ENCODE measurements at regions not wholly inside any gene's neighbourhood (a gene's known extent, or its start where the extent isn't known, plus 50 kb on each side); places are given as distances from the start of the nearest gene placed in this dataset.

- Histone ChIP-seq H3K4me3 (ENCODE audit: insufficient read depth, low read depth, low read length, poor library complexity, severe bottlenecking) (no peak overlapping the region), H3K36me3 (ENCODE audit: control insufficient read depth, insufficient read depth, low read length) (no peaks in the 10 kb centered on the region), H3K9me3 (ENCODE audit: control insufficient read depth, low read length) (peaks cover 3% of the 10 kb centered on the region), H3K27me3 (replicated peaks; ENCODE audit: control insufficient read depth, insufficient read depth, low read length, poor library complexity, severe bottlenecking) (no peaks in the 10 kb centered on the region), H3K27ac (ENCODE audit: insufficient read depth, low read length, poor library complexity, severe bottlenecking) (no peak overlapping the region), H3K4me1 (ENCODE audit: control insufficient read depth, insufficient read depth, low read length, poor library complexity, severe bottlenecking) (no peaks in the 10 kb centered on the region)
- no peak for DNase-seq
These were observed 870.0 kb upstream of the CHAC2 start for GRCh38 chr2:52897511-52898044.

- Histone ChIP-seq H3K27me3 (replicated peaks; ENCODE audit: control insufficient read depth, insufficient read depth, low read length, poor library complexity, severe bottlenecking) (no peaks in the 10 kb centered on the region), H3K27ac (ENCODE audit: insufficient read depth, low read length, poor library complexity, severe bottlenecking) (no peak overlapping the region), H3K4me3 (ENCODE audit: insufficient read depth, low read depth, low read length, poor library complexity, severe bottlenecking) (no peak overlapping the region), H3K9me3 (ENCODE audit: control insufficient read depth, low read length) (peaks cover 3% of the 10 kb centered on the region), H3K36me3 (ENCODE audit: control insufficient read depth, insufficient read depth, low read length) (no peaks in the 10 kb centered on the region), H3K4me1 (ENCODE audit: control insufficient read depth, insufficient read depth, low read length, poor library complexity, severe bottlenecking) (no peaks in the 10 kb centered on the region)
- no peak for DNase-seq
These were observed 871.8 kb upstream of the CHAC2 start for GRCh38 chr2:52895726-52896340.

DNA sequence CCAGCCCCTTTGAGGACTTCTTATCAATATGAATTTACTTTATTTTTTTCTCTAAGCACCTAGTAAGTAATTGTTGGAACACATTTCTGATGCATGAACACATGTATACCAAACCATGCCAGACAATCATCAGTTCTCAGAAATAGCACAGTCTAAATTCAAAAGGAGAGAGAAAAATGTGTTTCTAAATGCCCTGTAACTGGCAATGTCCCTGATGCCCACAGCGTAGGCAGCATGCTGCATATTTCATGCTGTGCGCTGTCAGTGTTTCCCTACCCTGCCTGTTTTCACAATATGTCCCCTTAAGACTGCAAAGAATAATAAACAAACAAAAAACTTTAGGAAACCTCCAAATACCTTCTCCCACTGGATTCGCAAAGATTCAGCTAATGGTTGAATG, 881.0 kb upstream of the CHAC2 start:
- Histone ChIP-seq H3K36me3 (ENCODE audit: control insufficient read depth, insufficient read depth, low read length) (no peaks in the 10 kb centered on the region), H3K4me1 (ENCODE audit: control insufficient read depth, insufficient read depth, low read length, poor library complexity, severe bottlenecking) (no peaks in the 10 kb centered on the region), H3K27me3 (replicated peaks; ENCODE audit: control insufficient read depth, insufficient read depth, low read length, poor library complexity, severe bottlenecking) (no peaks in the 10 kb centered on the region), H3K9me3 (ENCODE audit: control insufficient read depth, low read length) (no peaks in the 10 kb centered on the region), H3K27ac (ENCODE audit: insufficient read depth, low read length, poor library complexity, severe bottlenecking) (no peak overlapping the region), H3K4me3 (ENCODE audit: insufficient read depth, low read depth, low read length, poor library complexity, severe bottlenecking) (no peak overlapping the region)
- DNase-seq: no peak

DNA sequence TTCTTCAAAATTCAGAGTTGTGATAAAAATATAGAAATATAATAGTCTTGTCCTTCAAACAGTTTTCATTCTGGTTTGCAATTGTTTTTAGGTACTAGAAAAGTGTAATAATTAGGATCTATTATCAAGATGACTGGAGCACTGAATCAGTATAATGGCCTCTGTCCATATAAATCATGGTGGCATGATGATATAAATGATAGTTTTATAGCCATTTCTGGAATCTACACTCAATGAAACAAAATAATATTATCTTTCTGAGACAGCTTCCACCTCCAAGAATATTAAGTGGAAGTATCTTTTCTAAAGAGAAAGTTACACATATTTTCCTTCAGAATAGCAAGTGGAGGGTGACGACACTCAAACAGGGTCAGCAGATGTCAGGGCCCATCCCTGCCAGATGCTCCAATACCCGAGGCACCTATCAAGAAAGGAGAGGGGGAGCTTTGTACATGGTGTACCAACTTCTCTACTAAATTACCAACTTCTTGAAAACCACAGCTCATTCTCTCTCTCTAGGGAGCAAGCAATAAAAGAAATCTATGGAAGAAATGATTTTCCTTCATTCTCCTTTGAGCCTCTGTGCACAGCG, 882.7 kb upstream of the CHAC2 start:
- no peak overlapping the region for H3K4me3 ChIP-seq (ENCODE audit: insufficient read depth, low read depth, low read length, poor library complexity, severe bottlenecking)
- no peaks in the 10 kb centered on the region for H3K36me3 ChIP-seq (ENCODE audit: control insufficient read depth, insufficient read depth, low read length)
- H3K9me3 ChIP-seq (ENCODE audit: control insufficient read depth, low read length): no peaks in the 10 kb centered on the region
- no peaks in the 10 kb centered on the region for H3K27me3 ChIP-seq (replicated peaks; ENCODE audit: control insufficient read depth, insufficient read depth, low read length, poor library complexity, severe bottlenecking)
- no peaks in the 10 kb centered on the region for H3K4me1 ChIP-seq (ENCODE audit: control insufficient read depth, insufficient read depth, low read length, poor library complexity, severe bottlenecking)
- H3K27ac ChIP-seq (ENCODE audit: insufficient read depth, low read length, poor library complexity, severe bottlenecking): no peak overlapping the region
- no peak for DNase-seq

GRCh38 chr2:52882974-52883373, 884.6 kb upstream of the CHAC2 start:
- DNase-seq: no peak
- Histone ChIP-seq H3K36me3 (ENCODE audit: control insufficient read depth, insufficient read depth, low read length) (no peaks in the 10 kb centered on the region), H3K9me3 (ENCODE audit: control insufficient read depth, low read length) (no peaks in the 10 kb centered on the region), H3K27ac (ENCODE audit: insufficient read depth, low read length, poor library complexity, severe bottlenecking) (no peak overlapping the region), H3K4me3 (ENCODE audit: insufficient read depth, low read depth, low read length, poor library complexity, severe bottlenecking) (no peak overlapping the region), H3K27me3 (replicated peaks; ENCODE audit: control insufficient read depth, insufficient read depth, low read length, poor library complexity, severe bottlenecking) (no peaks in the 10 kb centered on the region), H3K4me1 (ENCODE audit: control insufficient read depth, insufficient read depth, low read length, poor library complexity, severe bottlenecking) (no peaks in the 10 kb centered on the region)

- Histone ChIP-seq H3K27ac (ENCODE audit: insufficient read depth, low read length, poor library complexity, severe bottlenecking) (no peak overlapping the region), H3K36me3 (ENCODE audit: control insufficient read depth, insufficient read depth, low read length) (no peaks in the 10 kb centered on the region), H3K4me1 (ENCODE audit: control insufficient read depth, insufficient read depth, low read length, poor library complexity, severe bottlenecking) (no peaks in the 10 kb centered on the region), H3K4me3 (ENCODE audit: insufficient read depth, low read depth, low read length, poor library complexity, severe bottlenecking) (no peak overlapping the region), H3K9me3 (ENCODE audit: control insufficient read depth, low read length) (no peaks in the 10 kb centered on the region), H3K27me3 (replicated peaks; ENCODE audit: control insufficient read depth, insufficient read depth, low read length, poor library complexity, severe bottlenecking) (no peaks in the 10 kb centered on the region)
- DNase-seq: no peak
These were observed 886.0 kb upstream of the CHAC2 start for GRCh38 chr2:52881606-52882005.

GRCh38 chr2:52880872-52881271, 886.7 kb upstream of the CHAC2 start:
- DNase-seq: no peak
- H3K36me3 ChIP-seq (ENCODE audit: control insufficient read depth, insufficient read depth, low read length): no peaks in the 10 kb centered on the region
- no peaks in the 10 kb centered on the region for H3K9me3 ChIP-seq (ENCODE audit: control insufficient read depth, low read length)
- no peaks in the 10 kb centered on the region for H3K27me3 ChIP-seq (replicated peaks; ENCODE audit: control insufficient read depth, insufficient read depth, low read length, poor library complexity, severe bottlenecking)
- H3K4me1 ChIP-seq (ENCODE audit: control insufficient read depth, insufficient read depth, low read length, poor library complexity, severe bottlenecking): no peaks in the 10 kb centered on the region
- H3K4me3 ChIP-seq (ENCODE audit: insufficient read depth, low read depth, low read length, poor library complexity, severe bottlenecking): no peak overlapping the region
- no peak overlapping the region for H3K27ac ChIP-seq (ENCODE audit: insufficient read depth, low read length, poor library complexity, severe bottlenecking)

- H3K27ac ChIP-seq (ENCODE audit: insufficient read depth, low read length, poor library complexity, severe bottlenecking): no peak overlapping the region
- H3K27me3 ChIP-seq (replicated peaks; ENCODE audit: control insufficient read depth, insufficient read depth, low read length, poor library complexity, severe bottlenecking): no peaks in the 10 kb centered on the region
- H3K4me1 ChIP-seq (ENCODE audit: control insufficient read depth, insufficient read depth, low read length, poor library complexity, severe bottlenecking): no peaks in the 10 kb centered on the region
- no peak for DNase-seq
- no peak overlapping the region for H3K4me3 ChIP-seq (ENCODE audit: insufficient read depth, low read depth, low read length, poor library complexity, severe bottlenecking)
- no peaks in the 10 kb centered on the region for H3K36me3 ChIP-seq (ENCODE audit: control insufficient read depth, insufficient read depth, low read length)
- H3K9me3 ChIP-seq (ENCODE audit: control insufficient read depth, low read length): no peaks in the 10 kb centered on the region
These were observed 888.0 kb upstream of the CHAC2 start for GRCh38 chr2:52879561-52879960.

- H3K27ac ChIP-seq (ENCODE audit: insufficient read depth, low read length, poor library complexity, severe bottlenecking): no peak overlapping the region
- no peaks in the 10 kb centered on the region for H3K36me3 ChIP-seq (ENCODE audit: control insufficient read depth, insufficient read depth, low read length)
- no peak overlapping the region for H3K4me3 ChIP-seq (ENCODE audit: insufficient read depth, low read depth, low read length, poor library complexity, severe bottlenecking)
- no peaks in the 10 kb centered on the region for H3K4me1 ChIP-seq (ENCODE audit: control insufficient read depth, insufficient read depth, low read length, poor library complexity, severe bottlenecking)
- DNase-seq: no peak
- no peaks in the 10 kb centered on the region for H3K27me3 ChIP-seq (replicated peaks; ENCODE audit: control insufficient read depth, insufficient read depth, low read length, poor library complexity, severe bottlenecking)
- H3K9me3 ChIP-seq (ENCODE audit: control insufficient read depth, low read length): no peaks in the 10 kb centered on the region
These were observed 889.9 kb upstream of the CHAC2 start for GRCh38 chr2:52877703-52878102.

DNA sequence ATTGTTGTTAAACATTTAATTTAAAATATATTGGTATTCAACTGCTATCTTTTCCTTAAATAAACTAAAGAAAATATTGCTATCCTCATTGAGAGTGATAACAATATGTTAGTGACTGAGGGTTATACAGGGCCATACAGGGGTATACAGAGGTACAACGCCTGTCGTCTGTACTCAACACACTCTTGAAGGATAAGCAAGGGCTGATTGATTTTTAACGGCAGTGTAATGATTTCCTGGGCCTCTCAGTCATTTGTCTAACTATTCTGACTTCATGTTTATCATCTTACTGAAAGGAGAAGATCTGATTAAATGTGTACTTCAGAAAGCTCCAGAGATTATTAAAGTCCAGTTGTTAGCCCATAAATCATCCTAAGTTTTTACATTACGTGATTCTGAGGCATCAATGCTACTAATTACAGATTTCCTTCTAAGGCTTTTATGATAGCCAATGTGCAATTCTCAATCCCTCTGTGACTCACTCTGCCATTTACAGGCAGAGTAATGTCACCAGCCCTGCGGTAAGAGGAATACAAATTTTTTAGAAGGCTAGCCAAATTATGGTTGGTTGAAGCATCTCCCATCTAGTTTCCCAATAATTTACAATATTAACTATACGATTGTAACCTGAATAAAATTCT, 893.0 kb upstream of the CHAC2 start:
- Histone ChIP-seq H3K4me1 (ENCODE audit: control insufficient read depth, insufficient read depth, low read length, poor library complexity, severe bottlenecking) (no peaks in the 10 kb centered on the region), H3K36me3 (ENCODE audit: control insufficient read depth, insufficient read depth, low read length) (no peaks in the 10 kb centered on the region), H3K4me3 (ENCODE audit: insufficient read depth, low read depth, low read length, poor library complexity, severe bottlenecking) (no peak overlapping the region), H3K27me3 (replicated peaks; ENCODE audit: control insufficient read depth, insufficient read depth, low read length, poor library complexity, severe bottlenecking) (no peaks in the 10 kb centered on the region), H3K27ac (ENCODE audit: insufficient read depth, low read length, poor library complexity, severe bottlenecking) (no peak overlapping the region), H3K9me3 (ENCODE audit: control insufficient read depth, low read length) (no peaks in the 10 kb centered on the region)
- DNase-seq: no peak

Data from effector memory CD4-positive, alpha-beta T cell (primary cell).